Stimulated activated CD8-positive, alpha-beta memory T cell treated with anti-CD3 and anti-CD28 coated beads, Interleukin-15, amount 100 ng/mL, for 24 hours (primary cell): ENCODE measurements at regions not wholly inside any gene's neighbourhood (a gene's known extent, or its start where the extent isn't known, plus 50 kb on each side); places are given as distances from the start of the nearest gene placed in this dataset.
A peak's percentile ranks its signal among the peaks of the same experiment; 100 is the strongest.

Experiments
- DNase-seq: peaks from one replicate; pipeline ENCODE4 v3.0.0-alpha.2; 2020; ENCODE audit warnings: low read depth

GRCh38 chr12:67427336-67427735 is 158.2 kb downstream of the CAND1 start:
- no peak for DNase-seq

- no peak for DNase-seq
Observed at GRCh38 chr12:67428431-67428830, 159.3 kb downstream of the CAND1 start.

GRCh38 chr12:67430708-67431335 is 161.7 kb downstream of the CAND1 start:
- DNase-seq, result no peak

GRCh38 chr12:67431411-67432020 is 162.4 kb downstream of the CAND1 start:
- DNase-seq, result no peak

- no peak for DNase-seq
Observed at GRCh38 chr12:67433385-67434175, 164.4 kb downstream of the CAND1 start.

- no peak for DNase-seq
Observed at GRCh38 chr12:67434671-67435370, 165.7 kb downstream of the CAND1 start.

GRCh38 chr12:67436230-67436629 is 167.1 kb downstream of the CAND1 start:
- no peak for DNase-seq

GRCh38 chr12:67437011-67437410 is 167.9 kb downstream of the CAND1 start:
- DNase-seq, result no peak

GRCh38 chr12:67439611-67440010 is 170.5 kb downstream of the CAND1 start:
- no peak for DNase-seq

- DNase-seq, result peak; percentile 32
Observed at GRCh38 chr12:67441736-67442346, 172.7 kb downstream of the CAND1 start.

- no peak for DNase-seq
Observed at GRCh38 chr12:67442347-67442841, 173.2 kb downstream of the CAND1 start.

GRCh38 chr12:67442896-67443295 is 173.7 kb downstream of the CAND1 start:
- DNase-seq, result no peak

- no peak for DNase-seq
Observed at GRCh38 chr12:67444542-67444941, 175.4 kb downstream of the CAND1 start.

GRCh38 chr12:67446716-67447115 is 177.6 kb downstream of the CAND1 start:
- DNase-seq, result no peak

- no peak for DNase-seq
Observed at GRCh38 chr12:67447180-67447579, 178.0 kb downstream of the CAND1 start.

GRCh38 chr12:67449591-67450052 is 180.5 kb downstream of the CAND1 start:
- DNase-seq, result no peak

GRCh38 chr12:67450441-67450840 is 181.3 kb downstream of the CAND1 start:
- DNase-seq, result no peak

- no peak for DNase-seq
Observed at GRCh38 chr12:67451206-67451605, 182.0 kb downstream of the CAND1 start.

- DNase-seq, result no peak
Observed at GRCh38 chr12:67452119-67452805, 183.1 kb downstream of the CAND1 start.

GRCh38 chr12:67453191-67453590 is 184.0 kb downstream of the CAND1 start:
- DNase-seq, result no peak

- no peak for DNase-seq
Observed at GRCh38 chr12:67455236-67455635, 186.1 kb downstream of the CAND1 start.
